H1 (cell line): ENCODE measurements at regions not wholly inside any gene's neighbourhood (a gene's known extent, or its start where the extent isn't known, plus 50 kb on each side); places are given as distances from the start of the nearest gene placed in this dataset.

Experiments
- CTCF ChIA-PET: fragments of 300-600 bp; sonication (Branson Sonifier 250); formaldehyde crosslinking; loops from one replicate; lab custom pipeline; 2021; ENCODE audit not compliant: partially characterized antibody; lab: Charles Lee
- POLR2A ChIA-PET: fragments of 300-600 bp; sonication (Branson Sonifier 250); formaldehyde crosslinking; loops from one replicate; lab custom pipeline; 2021; ENCODE audit warnings: inconsistent platforms; ENCODE audit not compliant: partially characterized antibody; lab: Charles Lee
- DNase-seq, 2 experiments: peaks; one replicate each; pipeline versions ENCODE4 v3.0.0 to v3.0.0-alpha.2; 2010 to 2022; ENCODE audit warnings: low spot score in 2 of 2, low read depth in 1 of 2, mixed read lengths in 1 of 2
- FAIRE-seq: peaks from 2 replicates; lab custom pipeline; 2011; peaks lifted over from hg19 to GRCh38; lab: Jason Lieb, UNC
- H2AFZ ChIP-seq: 2 replicates; pipeline ENCODE4 v1.8.1; 2012; ENCODE audit warnings: low read length, inconsistent platforms
- H2AK5ac ChIP-seq: 2 replicates; pipeline ENCODE4 v1.6.1; 2013; ENCODE audit warnings: low read depth, low read length
- H2BK120ac ChIP-seq: replicated peaks from 2 replicates; pipeline ENCODE3; 2013; ENCODE audit warnings: low read depth, low read length, inconsistent platforms
- H2BK12ac ChIP-seq: 2 replicates; pipeline ENCODE4 v1.6.1; 2013; ENCODE audit warnings: low read depth, low read length
- H2BK15ac ChIP-seq: 2 replicates; pipeline ENCODE4 v1.6.1; 2013; ENCODE audit warnings: low read length
- H2BK20ac ChIP-seq: 2 replicates; pipeline ENCODE4 v1.6.1; 2013; ENCODE audit warnings: low read length
- H2BK5ac ChIP-seq: 2 replicates; pipeline ENCODE4 v1.6.1; 2013; ENCODE audit warnings: low read depth, low read length
- H3K14ac ChIP-seq: 2 replicates; pipeline ENCODE4 v1.6.1; 2013; ENCODE audit warnings: inconsistent platforms; ENCODE audit not compliant: insufficient read length
- H3K18ac ChIP-seq: 2 replicates; pipeline ENCODE4 v1.6.1; 2013; ENCODE audit warnings: low read length; ENCODE audit errors: extremely low read depth
- H3K23ac ChIP-seq: 2 replicates; pipeline ENCODE4 v1.6.1; 2013; ENCODE audit warnings: inconsistent platforms; ENCODE audit not compliant: insufficient read length
- H3K23me2 ChIP-seq: 2 replicates; pipeline ENCODE4 v1.6.1; 2013; ENCODE audit warnings: low read depth, low read length
- H3K27ac ChIP-seq: 2 replicates; pipeline ENCODE4 v1.6.1; 2011; ENCODE audit warnings: low read depth, low read length, inconsistent platforms
- H3K27me3 ChIP-seq, 4 experiments: replicated peaks in 1 of 4; 1 replicate in 1 of 4; 2 replicates in 3 of 4; pipeline versions ENCODE4 v1.6.1 to v1.8.1; 2011 to 2013; ENCODE audit warnings: low read length in 3 of 4, mild to moderate bottlenecking in 3 of 4, inconsistent platforms in 2 of 4, mixed read lengths in 2 of 4, moderate library complexity in 1 of 4; ENCODE audit not compliant: control insufficient read depth in 3 of 4, insufficient read depth in 3 of 4; ENCODE audit errors: extremely low read depth in 1 of 4
- H3K36me3 ChIP-seq, 4 experiments: 2 replicates each; pipeline versions ENCODE4 v1.6.1 to v1.8.1; 2011 to 2013; ENCODE audit warnings: mild to moderate bottlenecking in 4 of 4, low read length in 3 of 4, moderate library complexity in 2 of 4, control low read depth in 1 of 4, inconsistent platforms in 1 of 4; ENCODE audit not compliant: insufficient read depth in 4 of 4, control insufficient read depth in 2 of 4
- H3K4ac ChIP-seq: replicated peaks from 2 replicates; pipeline ENCODE3; 2013; ENCODE audit warnings: low read length, low read depth, mixed read lengths, inconsistent platforms; ENCODE audit not compliant: insufficient read length
- H3K4me1 ChIP-seq, 4 experiments: replicated peaks in 1 of 4; 1 replicate in 1 of 4; 2 replicates in 3 of 4; pipeline versions ENCODE4 v1.6.1 to v1.8.1; 2011 to 2013; ENCODE audit warnings: low read length in 3 of 4, inconsistent platforms in 2 of 4, mixed read lengths in 1 of 4; ENCODE audit not compliant: insufficient read depth in 4 of 4, control insufficient read depth in 3 of 4
- H3K4me2 ChIP-seq, 2 experiments: 2 replicates each; pipeline versions ENCODE4 v1.6.1 to v1.8.1; 2011 to 2013; ENCODE audit warnings: low read depth in 2 of 2, low read length in 2 of 2, control low read depth in 1 of 2, inconsistent platforms in 1 of 2, mild to moderate bottlenecking in 1 of 2; ENCODE audit not compliant: insufficient read depth in 1 of 2
- H3K4me3 ChIP-seq, 4 experiments: fragments of 200-600, 300-600 bp in 1 of 4; sonication (generic), shearing (Covaris generic), sonication (Bioruptor Twin) in 1 of 4; 2 replicates each; pipeline versions ENCODE4 v1.5.1 to v1.8.1; 2011 to 2016; ENCODE audit warnings: low read length in 4 of 4, low read depth in 3 of 4, control low read depth in 2 of 4, inconsistent platforms in 2 of 4, mild to moderate bottlenecking in 2 of 4, mixed read lengths in 1 of 4, moderate library complexity in 1 of 4; ENCODE audit not compliant: insufficient read depth in 2 of 4; ENCODE audit errors: extremely low read depth in 1 of 4
- H3K56ac ChIP-seq: replicated peaks from 2 replicates; pipeline ENCODE3; 2013; ENCODE audit warnings: low read depth, mild to moderate bottlenecking, mixed read lengths, low read length, inconsistent platforms; ENCODE audit not compliant: insufficient read length
- H3K79me1 ChIP-seq: 2 replicates; pipeline ENCODE4 v1.6.1; 2013; ENCODE audit warnings: low read depth, low read length, control low read depth
- H3K79me2 ChIP-seq, 2 experiments: 2 replicates each; pipeline versions ENCODE4 v1.6.1 to v1.8.1; 2012 to 2013; ENCODE audit warnings: low read length in 2 of 2, mild to moderate bottlenecking in 2 of 2, inconsistent platforms in 1 of 2; ENCODE audit not compliant: insufficient read depth in 2 of 2, control insufficient read depth in 1 of 2
- H3K9ac ChIP-seq, 4 experiments: replicated peaks in 1 of 4; 1 replicate in 1 of 4; 2 replicates in 3 of 4; pipeline versions ENCODE4 v1.6.1 to v1.8.1; 2011 to 2013; ENCODE audit warnings: low read depth in 3 of 4, low read length in 3 of 4, control low read depth in 2 of 4, mild to moderate bottlenecking in 2 of 4, moderate library complexity in 2 of 4, inconsistent platforms in 1 of 4; ENCODE audit errors: extremely low read depth in 1 of 4
- H3K9me3 ChIP-seq, 2 experiments: 2 replicates each; pipeline versions ENCODE4 v1.6.1 to v1.8.1; 2012 to 2013; ENCODE audit warnings: mild to moderate bottlenecking in 2 of 2, moderate library complexity in 2 of 2, control low read depth in 1 of 2, inconsistent platforms in 1 of 2, low read depth in 1 of 2, low read length in 1 of 2, mixed read lengths in 1 of 2; ENCODE audit not compliant: insufficient read depth in 2 of 2
- H4K20me1 ChIP-seq, 2 experiments: replicated peaks in 1 of 2; 2 replicates each; pipeline versions ENCODE3 to v1.8.1; 2011 to 2013; ENCODE audit warnings: inconsistent platforms in 2 of 2, low read length in 2 of 2, mild to moderate bottlenecking in 1 of 2; ENCODE audit not compliant: insufficient read depth in 2 of 2, control insufficient read depth in 1 of 2
- H4K5ac ChIP-seq: 2 replicates; pipeline ENCODE4 v1.6.1; 2013; ENCODE audit warnings: low read length, low read depth, mixed read lengths, inconsistent platforms; ENCODE audit not compliant: insufficient read length
- H4K8ac ChIP-seq: 2 replicates; pipeline ENCODE4 v1.8.0; 2013; ENCODE audit warnings: mild to moderate bottlenecking, moderate library complexity, low read length, inconsistent platforms; ENCODE audit not compliant: insufficient read depth; ENCODE audit errors: extremely low read depth
- H4K91ac ChIP-seq: replicated peaks from 2 replicates; pipeline ENCODE3; 2013; ENCODE audit warnings: low read length, mixed read lengths, inconsistent platforms; ENCODE audit not compliant: insufficient read length
- GABPA ChIP-seq: IDR thresholded peaks from 2 replicates; pipeline ENCODE4 v1.6.1; 2011; ENCODE audit warnings: mild to moderate bottlenecking, low read length, moderate library complexity, borderline replicate concordance; ENCODE audit not compliant: insufficient read depth
- MAFK ChIP-seq: IDR thresholded peaks from 2 replicates; pipeline ENCODE4 v1.6.1; 2012; ENCODE audit warnings: low read depth, mild to moderate bottlenecking, improper control_type of control experiment, low read length
- RFX5 ChIP-seq: IDR thresholded peaks from 2 replicates; pipeline ENCODE4 v1.6.1; 2011; ENCODE audit warnings: low read depth, low read length, improper control_type of control experiment, borderline replicate concordance
- WGBS, 2 experiments: shearing (Covaris generic) in 1 of 2; methylation state at CpG; one replicate each; pipeline versions ENCODE4 v1.1.6 to v1.1.7; 2013 to 2015; ENCODE audit warnings: low lambda C conversion rate in 2 of 2, mixed read lengths in 2 of 2, inconsistent platforms in 1 of 2, low coverage in 1 of 2, missing lambda C conversion rate in 1 of 2; ENCODE audit not compliant: insufficient replicate concordance in 2 of 2, insufficient coverage in 1 of 2, insufficient read length in 1 of 2; ENCODE audit errors: extremely low coverage in 1 of 2, missing lambda C conversion rate in 1 of 2; 5-methylcytosine and 5-hydroxymethylcytosine counted together
- TF ChIP-seq, protein P1 (sequence below), 3 experiments: IDR thresholded peaks; 1 replicate in 2 of 3; 2 replicates in 1 of 3; pipeline versions ENCODE4 v1.5.1 to v1.6.1; 2011; ENCODE audit warnings: low read length in 3 of 3, mild to moderate bottlenecking in 3 of 3, inconsistent platforms in 2 of 3, low read depth in 1 of 3, moderate library complexity in 1 of 3; ENCODE audit not compliant: insufficient read depth in 1 of 3; ENCODE audit errors: control extremely low read depth in 1 of 3

DNA sequence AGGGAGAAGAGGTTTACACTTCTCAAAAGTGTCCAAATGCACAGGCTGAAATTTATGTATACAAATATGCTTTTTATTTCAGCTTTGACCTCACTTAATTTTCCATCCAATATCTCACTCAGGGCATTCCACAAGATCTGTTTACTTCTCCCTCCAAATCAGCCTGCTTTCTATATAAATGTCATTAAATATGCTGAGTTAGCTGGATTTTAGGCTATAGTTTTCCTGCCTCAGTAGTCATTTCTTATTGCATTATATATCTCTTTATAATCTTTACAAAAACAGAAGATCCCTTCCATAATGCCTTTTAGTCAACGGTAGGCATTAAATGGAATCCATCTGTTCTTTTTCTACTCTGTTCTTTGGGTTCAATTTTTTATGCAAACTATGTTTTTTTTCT lies 71.7 kb upstream of the KCND2 start:
- Histone ChIP-seq H2BK5ac (no peak overlapping the region), H2BK20ac (no peak overlapping the region), H3K27ac (no peak overlapping the region), H2BK15ac (no peak overlapping the region), H3K18ac (no peak overlapping the region), H3K79me2 (no peaks in the 10 kb centered on the region), H3K4me1 (no peaks in the 10 kb centered on the region), H3K36me3 (no peaks in the 10 kb centered on the region), H3K56ac (no peak overlapping the region), H3K27me3 (no peaks in the 10 kb centered on the region), H4K5ac (no peak overlapping the region), H3K14ac (no peak overlapping the region), H2BK120ac (no peak overlapping the region), H3K23me2 (no peaks in the 10 kb centered on the region), H2AK5ac (no peak overlapping the region), H3K4ac (no peak overlapping the region), H3K4me2 (no peak overlapping the region), H3K79me1 (no peaks in the 10 kb centered on the region), H3K4me3 (no peak overlapping the region), H3K23ac (no peak overlapping the region), H2BK12ac (no peak overlapping the region), H4K20me1 (no peaks in the 10 kb centered on the region), H2AFZ (no peak overlapping the region), H4K8ac (no peak overlapping the region), H3K9me3 (no peaks in the 10 kb centered on the region), H4K91ac (no peak overlapping the region), H3K9ac (no peak overlapping the region)
- ChIA-PET POLR2A (no interaction called here), CTCF (no interaction called here)
- DNase-seq (no peak), FAIRE-seq (no peak)
- 89% methylated on average over 1 of the region's 1 CpG; no CpG with 5 or more reads in 1 of the 2 experiments for WGBS, 2 experiments
- peak; percentile 83 for TF ChIP-seq MAFK
- no peak for TF ChIP-seq RFX5
- TF ChIP-seq GABPA = no peak
- TF ChIP-seq, protein P1, sequence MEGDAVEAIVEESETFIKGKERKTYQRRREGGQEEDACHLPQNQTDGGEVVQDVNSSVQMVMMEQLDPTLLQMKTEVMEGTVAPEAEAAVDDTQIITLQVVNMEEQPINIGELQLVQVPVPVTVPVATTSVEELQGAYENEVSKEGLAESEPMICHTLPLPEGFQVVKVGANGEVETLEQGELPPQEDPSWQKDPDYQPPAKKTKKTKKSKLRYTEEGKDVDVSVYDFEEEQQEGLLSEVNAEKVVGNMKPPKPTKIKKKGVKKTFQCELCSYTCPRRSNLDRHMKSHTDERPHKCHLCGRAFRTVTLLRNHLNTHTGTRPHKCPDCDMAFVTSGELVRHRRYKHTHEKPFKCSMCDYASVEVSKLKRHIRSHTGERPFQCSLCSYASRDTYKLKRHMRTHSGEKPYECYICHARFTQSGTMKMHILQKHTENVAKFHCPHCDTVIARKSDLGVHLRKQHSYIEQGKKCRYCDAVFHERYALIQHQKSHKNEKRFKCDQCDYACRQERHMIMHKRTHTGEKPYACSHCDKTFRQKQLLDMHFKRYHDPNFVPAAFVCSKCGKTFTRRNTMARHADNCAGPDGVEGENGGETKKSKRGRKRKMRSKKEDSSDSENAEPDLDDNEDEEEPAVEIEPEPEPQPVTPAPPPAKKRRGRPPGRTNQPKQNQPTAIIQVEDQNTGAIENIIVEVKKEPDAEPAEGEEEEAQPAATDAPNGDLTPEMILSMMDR (IDR thresholded peaks at IDR 0.05; ENCODE audit: control extremely low read depth in 1 of 3, insufficient read depth in 1 of 3, low read depth in 1 of 3, low read length in 3 of 3) = no peak
